Suprapubic skin (tissue), 4 donors: ENCODE measurements at regions not wholly inside any gene's neighbourhood (a gene's known extent, or its start where the extent isn't known, plus 50 kb on each side); places are given as distances from the start of the nearest gene placed in this dataset.

Source experiments
- CTCF ChIP-seq, 2 donors: fragments of 200-600 bp in 1 of 2; fragments of 450-650 bp in 1 of 2; sonication (generic) in 1 of 2; IDR thresholded peaks; one replicate each; pipeline ENCODE4 v1.5.1; 2016 to 2019; ENCODE audit warnings: antibody characterized with exemption in 2 of 2, mild to moderate bottlenecking in 1 of 2, moderate library complexity in 1 of 2
- EP300 ChIP-seq: sonication (generic); formaldehyde crosslinking; IDR thresholded peaks from one replicate; pipeline ENCODE4 v1.6.1; 2017; ENCODE audit warnings: antibody characterized with exemption
- POLR2A ChIP-seq, 2 donors: fragments of 450-650 bp; IDR thresholded peaks; one replicate each; pipeline ENCODE4 v1.6.1; 2017; ENCODE audit warnings: antibody characterized with exemption in 2 of 2, mild to moderate bottlenecking in 2 of 2, moderate library complexity in 2 of 2
- POLR2AphosphoS5 ChIP-seq, 3 donors: sonication (generic); formaldehyde crosslinking; IDR thresholded peaks; one replicate each; pipeline ENCODE4 v1.6.1; 2017; ENCODE audit warnings: antibody characterized with exemption in 3 of 3

- TF ChIP-seq CTCF (IDR thresholded peaks at IDR 0.05) (no peak), POLR2A (IDR thresholded peaks at IDR 0.05) (no peak), POLR2AphosphoS5 (IDR thresholded peaks at IDR 0.05) (no peak), EP300 (no peak)
These were observed 147.8 kb upstream of the IL12A start for GRCh38 chr3:159840703-159841299.
